Activated CD8-positive, alpha-beta memory T cell treated with anti-CD3 and anti-CD28 coated beads for 36 hours (primary cell): ENCODE measurements at regions not wholly inside any gene's neighbourhood (a gene's known extent, or its start where the extent isn't known, plus 50 kb on each side); places are given as distances from the start of the nearest gene placed in this dataset.
"Not testable (repeated sequence)": the region's sequence is repeated elsewhere in the genome, so short reads cannot be mapped to it uniquely, and the experiment has no call there.

ENCODE experiments used
- CTCF ChIA-PET: fragments of 350-600 bp; sonication (Branson Sonifier 250); formaldehyde crosslinking; loops from one replicate; lab custom pipeline; 2021; ENCODE audit warnings: antibody characterized with exemption; lab: Charles Lee
- POLR2A ChIA-PET: fragments of 350-600 bp; sonication (Branson Sonifier 250); formaldehyde crosslinking; loops from one replicate; lab custom pipeline; 2021; ENCODE audit warnings: antibody characterized with exemption; lab: Charles Lee

DNA sequence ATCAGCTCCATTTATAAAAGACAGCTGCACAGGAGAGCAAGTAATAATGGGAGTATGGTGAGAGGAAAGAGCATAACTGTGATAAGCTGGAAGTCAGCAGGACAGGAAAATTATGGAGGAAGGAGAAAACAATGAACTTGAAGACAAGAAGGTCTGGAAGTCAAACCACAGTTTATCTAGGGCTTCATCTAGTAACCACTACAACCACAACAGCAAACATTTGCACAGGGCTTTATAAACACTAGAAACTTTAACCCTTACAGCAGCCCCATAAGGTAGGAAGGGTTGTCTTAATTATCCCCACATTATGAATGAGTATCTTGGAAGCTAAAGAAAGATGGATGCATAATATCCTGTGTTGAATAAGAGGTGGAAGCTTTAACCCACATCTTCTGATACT, 820.8 kb downstream of the IGSF11 start:
- ChIA-PET POLR2A (no interaction called here), CTCF (no interaction called here)

DNA sequence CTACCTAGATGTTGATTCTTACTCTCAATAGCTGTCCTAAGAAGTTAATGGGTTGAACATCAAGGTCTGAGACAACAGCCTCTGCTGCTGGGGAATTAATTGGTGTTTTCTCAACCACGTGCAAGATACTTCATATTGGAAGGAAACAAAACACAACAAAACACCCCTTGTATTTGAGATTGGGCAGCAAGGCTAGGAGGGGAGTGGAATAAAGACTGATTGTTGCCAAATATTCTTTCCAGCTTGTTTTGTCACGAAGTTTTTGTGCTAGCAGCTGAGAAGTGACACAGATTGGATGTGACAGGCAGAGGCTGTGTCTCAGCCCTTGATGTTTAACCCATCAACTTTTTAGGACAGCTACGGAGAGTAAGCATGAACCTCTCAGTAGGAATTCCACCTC, 808.4 kb downstream of the IGSF11 start:
- CTCF ChIA-PET, result no interaction called here
- POLR2A ChIA-PET, result no interaction called here

DNA sequence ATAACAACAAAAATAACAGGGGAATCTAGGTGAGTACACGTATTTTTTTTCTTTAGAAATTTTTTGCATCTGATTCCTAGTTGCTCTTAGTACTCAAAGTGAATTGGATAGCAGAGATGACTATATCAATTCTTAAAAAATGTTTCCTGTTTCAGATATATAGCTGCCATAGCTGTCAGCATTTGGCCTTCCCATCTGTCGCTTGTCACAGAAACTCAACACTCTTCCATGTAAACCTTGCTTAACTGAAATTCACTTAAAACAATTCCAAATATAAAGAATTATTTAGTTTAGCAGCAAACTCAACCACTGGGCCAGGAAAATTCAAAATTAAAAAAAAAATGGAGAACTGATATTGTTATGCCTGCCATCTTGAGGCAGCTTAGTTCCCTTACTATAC, 807.5 kb downstream of the IGSF11 start:
- CTCF ChIA-PET, result no interaction called here
- POLR2A ChIA-PET, result no interaction called here

DNA sequence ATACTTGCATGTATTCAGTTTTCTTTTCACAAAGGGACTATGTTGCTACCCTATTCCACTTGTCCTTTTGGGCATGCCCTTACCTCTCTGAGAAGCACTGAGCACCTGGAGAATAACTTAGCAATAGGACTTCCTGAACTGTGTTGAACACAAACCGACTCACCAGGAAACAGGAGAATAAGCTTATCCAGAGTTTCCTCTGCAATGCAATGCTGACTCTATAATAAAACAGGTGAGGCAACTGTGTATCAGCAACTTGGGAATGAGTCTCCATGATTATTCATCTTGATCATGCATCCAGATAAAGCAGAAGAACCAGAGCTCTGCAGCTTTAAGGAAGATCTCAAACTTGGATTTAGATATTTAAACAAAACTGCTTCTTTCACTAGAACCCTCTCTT, 806.5 kb downstream of the IGSF11 start:
- POLR2A ChIA-PET, result no interaction called here
- CTCF ChIA-PET, result no interaction called here

DNA sequence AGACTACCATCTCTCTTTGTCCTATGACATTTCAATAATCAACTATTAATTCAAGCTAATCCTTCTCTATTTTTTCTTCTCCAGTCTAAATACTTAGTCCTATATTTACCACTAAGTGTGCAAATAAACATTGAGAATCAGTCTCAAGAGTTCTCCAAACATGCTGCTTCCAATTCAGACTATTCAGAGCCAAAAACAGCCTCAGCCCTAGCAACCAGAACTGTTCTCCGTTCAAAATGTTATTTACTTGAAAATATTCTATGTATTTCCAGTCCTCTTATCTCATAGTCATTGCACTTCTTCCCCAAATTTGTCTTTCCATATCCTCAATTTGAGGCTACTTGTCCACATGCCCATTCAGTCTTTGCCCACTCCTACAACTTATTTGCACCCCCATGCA, 805.5 kb downstream of the IGSF11 start:
- POLR2A ChIA-PET, result no interaction called here
- CTCF ChIA-PET, result no interaction called here

DNA sequence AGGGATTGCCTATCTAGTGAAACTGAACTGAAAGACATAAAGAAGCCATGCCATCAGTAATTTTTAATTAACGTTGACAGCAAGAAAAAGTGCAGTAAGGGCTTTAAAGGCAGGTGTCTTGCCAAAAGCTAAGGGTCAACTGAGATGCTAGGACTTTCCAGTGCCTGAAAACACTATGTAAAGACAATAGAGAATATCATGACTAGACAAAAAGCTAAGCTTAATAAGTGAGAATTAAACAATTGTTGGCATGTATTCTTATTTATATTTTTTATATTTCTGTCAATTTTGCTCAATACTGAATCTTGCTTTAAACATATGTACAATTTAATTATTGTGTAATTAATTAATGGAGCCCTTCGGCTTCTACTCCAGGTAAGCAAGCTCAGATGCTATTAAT, 803.1 kb downstream of the IGSF11 start:
- POLR2A ChIA-PET, result no interaction called here
- CTCF ChIA-PET, result no interaction called here

DNA sequence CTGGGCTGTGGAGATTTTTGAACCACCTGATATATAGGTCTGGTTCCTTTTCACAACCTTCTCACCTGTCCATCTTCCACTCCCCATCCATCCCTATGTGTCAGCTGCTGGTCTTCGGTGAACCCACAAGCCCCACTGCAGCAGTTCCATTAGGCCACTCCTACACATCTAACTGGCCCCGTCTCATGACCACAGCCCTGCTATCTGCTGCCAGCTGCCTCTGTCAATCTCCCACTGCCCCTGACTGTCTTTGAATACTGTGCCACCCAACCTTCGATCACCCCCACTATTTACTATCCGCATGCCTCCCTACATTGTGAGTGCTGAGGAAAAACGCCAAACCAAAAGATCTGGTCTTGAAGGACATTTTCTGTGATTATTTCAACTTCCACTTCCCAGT, 795.4 kb downstream of the IGSF11 start:
- ChIA-PET POLR2A (no interaction called here), CTCF (no interaction called here)

DNA sequence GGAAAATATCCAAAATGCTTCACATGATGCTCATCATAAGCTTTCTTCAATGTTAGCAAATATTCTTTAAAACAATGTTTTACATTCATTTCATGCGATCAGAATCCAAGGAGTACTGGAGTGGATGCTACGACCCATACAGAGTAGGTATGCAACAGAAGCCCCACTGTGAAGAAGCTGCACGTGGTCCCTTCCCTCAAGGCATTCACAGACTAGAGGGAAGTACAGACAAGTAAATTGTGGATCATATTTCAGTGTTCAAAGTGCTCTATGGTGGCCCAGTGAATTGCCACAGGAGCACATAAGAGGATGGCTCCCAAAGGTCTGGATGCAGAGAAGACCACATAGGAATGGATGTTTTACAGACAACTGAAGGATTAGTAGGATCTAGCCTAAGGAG, 789.9 kb downstream of the IGSF11 start:
- CTCF ChIA-PET, result interaction anchor here (0.7 to 1.3 kb wide), 2 partner anchors 11 to 269 kb away, joined by 3 read pairs; no protein-coding TSS in a partner anchor
- POLR2A ChIA-PET, result no interaction called here

DNA sequence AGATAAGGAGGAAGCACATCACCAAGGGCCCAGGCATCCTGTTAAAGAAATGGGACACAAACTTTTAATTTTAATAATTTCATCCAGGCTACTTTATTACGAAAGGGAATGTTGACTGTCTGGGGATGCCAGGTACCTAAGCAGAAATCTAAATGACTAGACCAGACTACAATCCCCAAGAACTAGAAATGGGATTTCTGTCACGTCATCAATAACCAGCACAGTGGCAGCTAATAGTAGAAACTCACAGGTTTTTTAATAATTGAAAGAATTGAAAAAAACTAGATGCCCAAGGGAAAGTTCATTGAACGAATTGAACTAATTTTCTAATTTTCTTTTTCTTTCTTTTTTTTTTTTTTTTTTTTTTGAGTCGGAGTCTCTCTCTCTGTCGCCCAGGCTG, 789.3 kb downstream of the IGSF11 start:
- POLR2A ChIA-PET, result no interaction called here
- CTCF ChIA-PET, result interaction anchor here (0.7 kb wide), 1 partner anchor 270 kb away, joined by 3 read pairs; no protein-coding TSS in a partner anchor

DNA sequence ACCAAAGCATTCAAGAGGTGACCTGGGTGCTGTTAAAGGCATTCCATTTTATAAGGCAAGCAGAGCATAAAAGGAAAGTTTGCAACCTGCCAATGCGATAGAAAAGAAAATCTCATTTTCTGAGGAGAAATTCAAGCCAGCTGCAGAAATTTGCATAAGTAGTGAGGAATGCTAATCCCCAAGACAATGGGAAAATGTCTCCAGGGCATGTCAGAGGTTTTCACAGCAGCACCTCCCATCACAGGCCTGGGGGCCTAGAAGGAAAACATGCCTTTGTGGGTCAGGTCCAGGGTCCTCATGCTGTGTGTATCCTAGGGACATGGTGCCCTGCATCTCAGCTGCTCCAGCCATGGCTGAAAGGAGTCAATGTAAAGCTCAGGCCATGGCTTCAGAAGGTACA, 775.8 kb downstream of the IGSF11 start:
- CTCF ChIA-PET, POLR2A ChIA-PET: not testable (repeated sequence)

DNA sequence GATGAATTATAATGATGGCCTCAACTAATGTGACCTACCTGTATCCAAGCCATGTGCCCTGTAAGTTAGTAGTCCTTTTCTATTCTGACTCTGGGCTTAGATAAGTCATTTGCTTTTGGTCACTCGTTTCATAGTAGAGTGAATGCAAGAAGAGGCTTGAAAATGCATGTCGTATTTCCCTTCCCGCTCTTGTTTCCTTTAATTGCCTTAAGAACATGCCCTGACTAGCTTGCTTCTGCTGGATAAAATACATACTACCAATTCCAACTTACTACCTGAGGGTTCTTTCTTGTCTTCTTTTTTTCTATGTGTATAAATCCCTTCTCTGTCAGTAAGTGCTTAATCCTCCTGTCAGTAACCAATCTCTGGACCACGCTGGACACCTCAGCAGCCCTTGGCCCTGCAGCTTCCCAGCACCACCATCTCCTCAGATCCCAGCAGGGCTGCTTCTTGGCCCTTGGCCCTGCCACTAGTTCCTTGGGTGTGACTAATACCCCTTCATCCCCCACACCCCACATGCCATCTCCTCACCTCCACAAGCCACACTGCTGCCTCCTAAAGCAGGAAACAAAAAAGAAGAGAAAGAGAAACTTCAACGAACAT, 771.7 kb downstream of the IGSF11 start:
- POLR2A ChIA-PET, result no interaction called here
- CTCF ChIA-PET, result no interaction called here

DNA sequence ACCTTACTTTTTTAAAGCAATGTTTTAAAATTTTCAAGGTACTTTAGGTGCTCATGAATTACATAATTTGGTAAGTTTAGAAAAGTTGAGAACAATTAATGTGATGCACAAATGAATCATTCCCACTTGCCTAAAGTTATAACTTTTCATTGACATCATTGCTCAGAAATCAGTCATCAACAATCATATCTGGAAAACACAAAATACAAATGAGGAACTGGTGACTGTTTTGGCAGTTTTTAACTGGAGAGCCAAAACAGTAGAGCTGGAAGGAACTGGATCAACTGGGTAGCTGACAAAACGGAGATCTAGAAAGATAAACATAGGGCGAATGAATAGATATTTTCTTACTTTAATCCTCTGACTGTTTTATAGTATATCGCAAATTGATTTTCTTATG, 767.1 kb downstream of the IGSF11 start:
- ChIA-PET CTCF (no interaction called here), POLR2A (no interaction called here)

DNA sequence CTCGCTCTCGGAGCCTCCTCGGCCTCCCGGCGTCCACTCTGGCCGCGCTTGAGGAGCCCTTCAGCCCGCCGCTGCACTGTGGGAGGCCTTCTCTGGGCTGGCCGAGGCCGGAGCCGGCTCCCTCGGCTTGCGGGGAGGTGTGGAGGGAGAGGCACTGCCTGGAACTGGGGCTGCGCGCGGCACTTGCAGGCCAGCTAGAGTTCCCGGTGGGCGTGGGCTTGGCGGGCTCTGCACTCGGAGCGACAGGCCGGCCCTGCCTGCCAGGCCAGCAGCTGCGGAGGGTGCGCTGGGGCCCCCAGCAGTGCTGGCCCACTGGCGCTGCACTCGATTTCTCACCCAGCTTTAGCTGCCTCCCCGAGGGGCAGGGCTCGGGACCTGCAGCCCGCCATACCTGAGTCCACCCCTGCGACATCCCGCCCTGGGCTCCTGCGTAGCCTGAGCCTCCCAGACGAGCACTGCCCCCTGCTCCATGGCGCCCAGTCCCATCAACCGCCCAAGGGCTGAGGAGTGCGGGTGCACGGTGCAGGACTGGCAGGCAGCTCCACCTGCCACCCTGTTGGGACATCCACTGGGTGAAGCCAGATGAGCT, 765.0 kb downstream of the IGSF11 start:
- CTCF ChIA-PET, result no interaction called here
- POLR2A ChIA-PET, result no interaction called here

DNA sequence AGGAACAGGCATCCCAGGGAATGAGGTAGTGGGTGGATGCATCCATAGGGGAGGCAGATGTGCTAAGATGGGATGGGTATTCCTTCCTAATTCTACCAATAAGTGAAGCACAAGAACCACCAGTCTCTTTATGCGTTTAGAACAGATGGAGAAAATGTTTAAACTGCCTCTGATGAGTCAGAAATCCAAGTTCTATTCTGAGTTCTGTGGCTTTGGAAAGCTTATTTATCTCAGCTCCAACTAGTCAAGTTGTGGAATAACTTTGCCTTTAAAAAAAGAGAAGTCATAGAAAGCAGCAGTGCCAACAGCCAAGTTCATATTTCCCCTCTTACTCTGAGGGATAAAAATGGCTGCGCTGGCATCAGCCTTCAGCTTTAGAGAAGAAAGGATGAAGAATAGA, 761.7 kb downstream of the IGSF11 start:
- CTCF ChIA-PET, result no interaction called here
- POLR2A ChIA-PET, result no interaction called here

DNA sequence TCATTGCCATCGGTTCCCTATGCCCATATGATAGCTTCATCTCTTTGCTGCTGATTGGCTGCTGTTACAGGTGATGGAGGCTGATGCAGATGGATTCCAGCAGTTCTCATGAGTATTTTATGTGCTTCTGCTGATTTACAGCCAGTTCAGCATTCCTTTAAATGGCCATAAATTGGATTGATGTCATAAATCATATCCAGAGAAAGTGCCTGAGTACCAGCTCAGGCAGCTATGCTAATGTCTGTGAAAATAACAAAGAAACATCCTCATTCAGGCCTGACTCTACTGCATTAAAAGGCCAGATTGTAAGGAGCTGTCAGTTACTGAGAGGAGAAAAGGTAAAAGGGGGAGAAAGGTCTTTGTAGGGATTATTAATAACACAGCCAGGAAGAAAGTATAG, 756.8 kb downstream of the IGSF11 start:
- ChIA-PET POLR2A (no interaction called here), CTCF (no interaction called here)

DNA sequence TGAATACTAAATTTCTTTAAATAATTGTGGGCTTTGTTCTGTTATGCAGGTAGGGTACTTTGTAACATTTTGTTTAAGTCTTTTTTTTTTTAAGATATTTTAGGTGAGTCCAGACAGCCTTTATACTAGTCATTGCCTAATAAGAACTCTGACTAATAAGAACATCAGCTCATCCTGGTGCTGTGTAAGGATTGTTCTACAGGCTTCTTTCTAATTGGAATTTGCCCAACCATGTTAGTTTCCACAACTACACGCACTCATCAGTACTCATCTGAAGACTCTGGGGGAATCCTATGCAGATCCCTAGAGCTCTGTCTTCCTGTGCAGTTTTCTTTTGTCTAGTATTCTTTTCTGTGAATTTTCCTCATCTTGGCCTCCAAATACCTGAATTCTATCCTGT, 741.8 kb downstream of the IGSF11 start:
- CTCF ChIA-PET, result no interaction called here
- POLR2A ChIA-PET, result no interaction called here

DNA sequence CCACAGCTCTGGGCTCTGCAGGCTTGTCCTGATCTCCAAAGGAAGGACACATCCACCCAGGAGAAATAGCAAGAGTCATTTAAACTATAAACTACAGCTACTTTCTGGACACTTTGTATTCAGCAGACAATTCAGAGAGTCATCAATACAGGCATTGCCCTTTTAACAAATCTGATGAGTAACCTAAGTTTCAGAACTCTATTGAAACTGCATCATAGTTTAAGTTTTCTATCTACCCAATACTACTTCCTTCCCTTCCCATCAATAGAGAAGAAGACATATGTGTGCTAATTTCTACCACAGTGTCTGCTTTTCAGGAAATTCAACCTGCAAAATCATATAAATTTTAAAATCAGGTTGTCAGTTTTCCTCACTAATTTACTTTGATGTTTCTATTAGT, 736.5 kb downstream of the IGSF11 start:
- POLR2A ChIA-PET, result no interaction called here
- CTCF ChIA-PET, result no interaction called here

DNA sequence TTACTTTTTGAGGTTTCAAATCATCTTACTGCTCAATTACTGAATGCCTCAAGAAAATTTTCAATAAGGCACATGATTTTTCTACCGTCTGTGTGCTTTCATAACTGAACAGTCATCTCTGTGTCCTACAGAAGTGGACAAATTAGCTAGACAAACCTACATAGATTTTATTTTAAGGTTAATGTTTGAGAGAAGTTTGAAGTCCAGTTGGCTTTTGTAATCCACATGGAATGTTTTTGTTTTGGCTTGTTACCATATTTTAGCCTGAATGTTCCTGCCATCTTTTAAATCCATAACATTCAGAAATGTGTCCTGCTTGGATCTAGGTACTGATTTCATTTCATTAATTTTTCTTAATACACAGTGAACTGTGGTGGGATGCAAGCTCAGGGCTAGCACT, 730.1 kb downstream of the IGSF11 start:
- ChIA-PET CTCF (no interaction called here), POLR2A (no interaction called here)

DNA sequence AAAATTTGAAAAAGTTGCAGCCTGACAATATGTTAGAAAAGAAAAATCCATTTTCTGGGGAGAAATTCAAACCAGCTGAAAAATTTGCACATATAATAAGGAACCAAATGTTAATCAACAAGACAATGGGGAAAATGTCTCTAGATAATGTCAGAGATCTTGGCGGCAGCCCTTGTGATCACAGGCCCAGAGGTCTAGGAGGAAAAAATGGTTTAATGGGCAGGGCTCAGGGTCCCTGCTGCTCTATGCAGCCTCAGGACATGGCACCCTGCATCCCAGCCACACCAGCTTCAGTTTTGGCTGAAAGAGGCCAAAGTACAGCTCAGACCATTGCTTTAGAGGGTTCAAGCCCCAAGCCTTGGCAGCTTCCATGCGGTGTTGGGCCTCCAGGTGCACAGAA, 701.9 kb downstream of the IGSF11 start:
- POLR2A ChIA-PET, result no interaction called here

DNA sequence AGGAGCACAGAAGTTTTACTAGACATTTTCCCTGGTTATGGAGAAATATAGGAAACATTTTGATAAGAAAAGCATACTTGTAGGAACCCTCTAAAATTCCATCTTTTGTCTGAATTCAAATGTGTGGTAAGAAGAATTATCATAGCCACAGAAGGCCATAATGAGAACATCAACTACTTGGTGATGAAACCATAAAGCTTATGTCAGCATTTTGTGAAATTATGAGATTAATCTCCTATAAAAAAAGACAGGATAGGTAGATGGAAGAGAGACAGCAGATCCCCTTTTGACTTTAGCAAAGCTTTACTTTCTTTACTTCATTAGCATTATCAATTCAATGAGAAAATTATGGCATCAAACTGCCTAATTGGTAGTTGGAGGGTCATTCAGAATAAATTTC, 697.0 kb downstream of the IGSF11 start:
- POLR2A ChIA-PET, result no interaction called here
- CTCF ChIA-PET, result no interaction called here

More for the DNA sequence above, 701.9 kb downstream of the IGSF11 start:
- CTCF ChIA-PET, result no interaction called here

DNA sequence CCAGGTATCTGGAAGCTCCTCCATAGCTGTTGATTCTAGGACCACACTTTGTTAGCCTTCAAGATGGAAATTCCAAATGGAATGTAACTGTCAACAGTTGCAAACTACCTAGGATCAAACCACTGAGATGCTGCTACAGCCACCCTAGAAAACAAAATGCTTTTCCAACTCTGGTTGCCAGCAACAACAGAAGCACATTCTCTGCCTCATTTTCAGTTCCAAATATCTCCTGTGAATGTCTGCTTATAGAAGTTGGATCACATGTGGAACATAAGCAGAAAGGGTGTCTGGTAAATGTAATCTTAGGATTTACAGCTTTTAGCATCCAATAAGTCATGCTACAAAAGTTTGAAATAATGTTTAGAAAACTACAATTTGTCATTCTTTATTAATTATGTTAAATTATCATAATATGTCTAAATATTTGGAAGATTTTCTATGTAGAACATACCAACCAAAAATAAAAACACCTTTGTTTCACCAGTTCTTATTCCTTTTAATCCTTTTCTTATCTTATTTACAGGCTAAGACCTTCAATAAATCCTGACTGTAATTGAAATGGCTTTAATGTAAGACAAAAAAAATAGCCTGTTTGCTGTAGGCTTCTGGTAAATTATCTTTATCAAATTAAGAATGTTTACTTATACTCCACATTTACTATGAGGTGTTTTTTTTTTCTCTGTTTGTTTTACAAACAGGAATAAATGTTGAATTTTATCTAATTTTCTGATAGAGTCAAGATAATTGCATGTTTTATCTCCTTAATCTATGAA, 687.1 kb downstream of the IGSF11 start:
- ChIA-PET CTCF (no interaction called here), POLR2A (no interaction called here)
